ENCODE measurements at regions not wholly inside any gene's neighbourhood (a gene's known extent, or its start where the extent isn't known, plus 50 kb on each side); places are given as distances from the start of the nearest gene placed in this dataset.

DNA sequence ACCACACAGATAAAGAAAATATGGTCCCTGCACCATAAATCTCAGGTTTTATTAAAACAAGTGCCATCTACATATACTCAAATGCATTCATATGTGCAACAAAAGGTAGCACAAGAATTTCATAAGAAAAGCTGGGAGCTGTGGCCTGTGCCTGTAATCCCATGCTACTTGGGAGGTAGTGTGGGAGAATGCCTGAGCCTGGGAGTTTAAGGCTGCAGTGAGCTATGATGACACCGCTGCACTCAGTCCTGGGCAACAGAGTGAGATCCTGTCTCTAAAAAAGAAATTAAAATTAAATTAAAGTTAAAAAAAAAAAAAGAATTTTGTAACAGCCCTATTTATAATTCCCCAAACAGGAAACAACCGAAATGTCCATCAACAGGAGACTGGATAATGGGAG, 81.3 kb upstream of the JADE1 start:
- H3K9me3 Mint-ChIP-seq (ENCODE audit: low read depth) = no peaks in the 10 kb centered on the region
- H3K27ac Mint-ChIP-seq (ENCODE audit: unreplicated experiment) = no peak overlapping the region
- no peak for TF ChIP-seq CTCF (IDR thresholded peaks at IDR 0.05)
- DNase-seq (ENCODE audit: low spot score) = no peak
- H3K4me1 Mint-ChIP-seq (ENCODE audit: low read depth) = peaks cover 6% of the 10 kb centered on the region
- H3K27me3 Mint-ChIP-seq (ENCODE audit: low read depth) = no peaks in the 10 kb centered on the region
- H3K36me3 Mint-ChIP-seq (ENCODE audit: low read depth) = no peaks in the 10 kb centered on the region
- no peak overlapping the region for H3K4me3 Mint-ChIP-seq (ENCODE audit: unreplicated experiment)

- TF ChIP-seq CTCF (IDR thresholded peaks at IDR 0.05) = no peak
- Mint-ChIP-seq H3K9me3 (ENCODE audit: low read depth) (no peaks in the 10 kb centered on the region), H3K4me3 (ENCODE audit: unreplicated experiment) (no peak overlapping the region), H3K27me3 (ENCODE audit: low read depth) (no peaks in the 10 kb centered on the region), H3K4me1 (ENCODE audit: low read depth) (peaks cover 6% of the 10 kb centered on the region), H3K36me3 (ENCODE audit: low read depth) (no peaks in the 10 kb centered on the region), H3K27ac (ENCODE audit: unreplicated experiment) (no peak overlapping the region)
- no peak for DNase-seq (ENCODE audit: low spot score)
Observed at GRCh38 chr4:128727658-128728057, 81.8 kb upstream of the JADE1 start.

- no peak overlapping the region for H3K27ac Mint-ChIP-seq (ENCODE audit: unreplicated experiment)
- no peaks in the 10 kb centered on the region for H3K9me3 Mint-ChIP-seq (ENCODE audit: low read depth)
Observed at GRCh38 chr4:128725405-128726055, 84.0 kb upstream of the JADE1 start.

GRCh38 chr4:128722911-128723310, 86.6 kb upstream of the JADE1 start:
- Mint-ChIP-seq H3K27me3 (ENCODE audit: low read depth) (no peaks in the 10 kb centered on the region), H3K36me3 (ENCODE audit: low read depth) (no peaks in the 10 kb centered on the region), H3K27ac (ENCODE audit: unreplicated experiment) (no peak overlapping the region), H3K9me3 (ENCODE audit: low read depth) (no peaks in the 10 kb centered on the region), H3K4me3 (ENCODE audit: unreplicated experiment) (no peak overlapping the region), H3K4me1 (ENCODE audit: low read depth) (peaks cover 11% of the 10 kb centered on the region)
- no peak for TF ChIP-seq CTCF (IDR thresholded peaks at IDR 0.05)
- no peak for DNase-seq (ENCODE audit: low spot score)

More at GRCh38 chr4:128725405-128726055, 84.0 kb upstream of the JADE1 start:
- no peak for DNase-seq (ENCODE audit: low spot score)
- no peak for TF ChIP-seq CTCF (IDR thresholded peaks at IDR 0.05)
- Mint-ChIP-seq H3K27me3 (ENCODE audit: low read depth) (no peaks in the 10 kb centered on the region), H3K4me1 (ENCODE audit: low read depth) (peaks cover 6% of the 10 kb centered on the region), H3K36me3 (ENCODE audit: low read depth) (no peaks in the 10 kb centered on the region), H3K4me3 (ENCODE audit: unreplicated experiment) (no peak overlapping the region)

GRCh38 chr4:128721896-128722295, 87.6 kb upstream of the JADE1 start:
- no peaks in the 10 kb centered on the region for H3K36me3 Mint-ChIP-seq (ENCODE audit: low read depth)
- H3K4me3 Mint-ChIP-seq (ENCODE audit: unreplicated experiment) = no peak overlapping the region
- H3K4me1 Mint-ChIP-seq (ENCODE audit: low read depth) = peaks cover 11% of the 10 kb centered on the region
- TF ChIP-seq CTCF (IDR thresholded peaks at IDR 0.05) = no peak
- H3K27ac Mint-ChIP-seq (ENCODE audit: unreplicated experiment) = no peak overlapping the region
- DNase-seq (ENCODE audit: low spot score) = no peak
- no peaks in the 10 kb centered on the region for H3K9me3 Mint-ChIP-seq (ENCODE audit: low read depth)
- H3K27me3 Mint-ChIP-seq (ENCODE audit: low read depth) = no peaks in the 10 kb centered on the region
